Limb (tissue), 2 donors: ENCODE measurements at regions not wholly inside any gene's neighbourhood (a gene's known extent, or its start where the extent isn't known, plus 50 kb on each side); places are given as distances from the start of the nearest gene placed in this dataset.
"Not testable (repeated sequence)": the region's sequence is repeated elsewhere in the genome, so short reads cannot be mapped to it uniquely, and the experiment has no call there.

Source experiments
- DNase-seq, 2 donors: peaks; one replicate each; pipeline ENCODE4 v3.0.0-alpha.2; 2016; ENCODE audit errors: extremely low spot score in 2 of 2

GRCh38 chr18:22040533-22040932, 128.9 kb upstream of the GATA6 start:
- DNase-seq = no peak

- no peak for DNase-seq
These were observed 125.6 kb upstream of the GATA6 start for GRCh38 chr18:22043837-22044236.

GRCh38 chr18:22044474-22045220, 124.7 kb upstream of the GATA6 start:
- no peak for DNase-seq

- DNase-seq = no peak
These were observed 124.0 kb upstream of the GATA6 start for GRCh38 chr18:22045221-22045918.

- no peak for DNase-seq
These were observed 122.9 kb upstream of the GATA6 start for GRCh38 chr18:22046473-22046872.

GRCh38 chr18:22047485-22047884, 121.9 kb upstream of the GATA6 start:
- DNase-seq = no peak

- no peak for DNase-seq
These were observed 121.2 kb upstream of the GATA6 start for GRCh38 chr18:22048221-22048620.

GRCh38 chr18:22048932-22049615, 120.3 kb upstream of the GATA6 start:
- no peak for DNase-seq

GRCh38 chr18:22052405-22053105, 116.8 kb upstream of the GATA6 start:
- no peak for DNase-seq

GRCh38 chr18:22055466-22056238, 113.7 kb upstream of the GATA6 start:
- DNase-seq = no peak

- DNase-seq = no peak
These were observed 112.4 kb upstream of the GATA6 start for GRCh38 chr18:22056950-22057349.

GRCh38 chr18:22057908-22058527, 111.4 kb upstream of the GATA6 start:
- DNase-seq = no peak

- DNase-seq = no peak
These were observed 109.0 kb upstream of the GATA6 start for GRCh38 chr18:22060361-22060760.

- DNase-seq = no peak
These were observed 106.3 kb upstream of the GATA6 start for GRCh38 chr18:22063102-22063501.

- no peak for DNase-seq
These were observed 105.7 kb upstream of the GATA6 start for GRCh38 chr18:22063672-22064071.

GRCh38 chr18:22064581-22064980, 104.8 kb upstream of the GATA6 start:
- DNase-seq = no peak

- DNase-seq = no peak
These were observed 104.1 kb upstream of the GATA6 start for GRCh38 chr18:22065311-22065710.

GRCh38 chr18:22066083-22066485, 103.3 kb upstream of the GATA6 start:
- no peak for DNase-seq

- DNase-seq = no peak
These were observed 102.3 kb upstream of the GATA6 start for GRCh38 chr18:22067109-22067508.

GRCh38 chr18:22067682-22068081, 101.7 kb upstream of the GATA6 start:
- DNase-seq = no peak

GRCh38 chr18:22068784-22069183, 100.6 kb upstream of the GATA6 start:
- not testable (repeated sequence) for DNase-seq
